ES-I3 (cell line): ENCODE measurements at regions not wholly inside any gene's neighbourhood (a gene's known extent, or its start where the extent isn't known, plus 50 kb on each side); places are given as distances from the start of the nearest gene placed in this dataset.

ENCODE experiments used
- H3K36me3 ChIP-seq: 2 replicates; pipeline ENCODE4 v1.6.1; 2013; ENCODE audit warnings: mild to moderate bottlenecking, low read length, control low read depth, moderate library complexity; ENCODE audit not compliant: insufficient read depth
- H3K4me1 ChIP-seq: 2 replicates; pipeline ENCODE4 v1.6.1; 2013; ENCODE audit warnings: mild to moderate bottlenecking, control low read depth, low read length; ENCODE audit not compliant: insufficient read depth
- H3K9ac ChIP-seq: 2 replicates; pipeline ENCODE4 v1.6.1; 2013; ENCODE audit warnings: low read depth, mild to moderate bottlenecking, low read length, moderate library complexity
- H3K9me3 ChIP-seq: 2 replicates; pipeline ENCODE4 v1.6.1; 2013; ENCODE audit warnings: mild to moderate bottlenecking, low read length, moderate library complexity; ENCODE audit not compliant: control insufficient read depth, insufficient read depth

GRCh38 chr3:118740722-118741290 lies 293.8 kb downstream of the IGSF11 start:
- H3K9ac ChIP-seq, result no peak overlapping the region
- no peaks in the 10 kb centered on the region for H3K4me1 ChIP-seq
- H3K9me3 ChIP-seq, result no peaks in the 10 kb centered on the region
- no peaks in the 10 kb centered on the region for H3K36me3 ChIP-seq

GRCh38 chr3:118742760-118743159 lies 291.9 kb downstream of the IGSF11 start:
- Histone ChIP-seq H3K9ac (no peak overlapping the region), H3K9me3 (no peaks in the 10 kb centered on the region), H3K4me1 (no peaks in the 10 kb centered on the region), H3K36me3 (no peaks in the 10 kb centered on the region)

- no peaks in the 10 kb centered on the region for H3K36me3 ChIP-seq
- no peaks in the 10 kb centered on the region for H3K9me3 ChIP-seq
- no peaks in the 10 kb centered on the region for H3K4me1 ChIP-seq
- H3K9ac ChIP-seq, result no peak overlapping the region
These were observed 290.5 kb downstream of the IGSF11 start for GRCh38 chr3:118744186-118744585.

- Histone ChIP-seq H3K9me3 (no peaks in the 10 kb centered on the region), H3K4me1 (peaks cover under 1% of the 10 kb centered on the region; the same call in 1 of the 2 replicates), H3K9ac (no peak overlapping the region), H3K36me3 (no peaks in the 10 kb centered on the region)
These were observed 280.0 kb downstream of the IGSF11 start for GRCh38 chr3:118754406-118755252.

- H3K9ac ChIP-seq, result no peak overlapping the region
- no peaks in the 10 kb centered on the region for H3K9me3 ChIP-seq
- H3K36me3 ChIP-seq, result no peaks in the 10 kb centered on the region
- H3K4me1 ChIP-seq, result peaks cover 6% of the 10 kb centered on the region; the same call in 1 of the 2 replicates
These were observed 279.3 kb downstream of the IGSF11 start for GRCh38 chr3:118755253-118755801.

- Histone ChIP-seq H3K4me1 (peaks cover 13% of the 10 kb centered on the region; the same call in 1 of the 2 replicates), H3K36me3 (no peaks in the 10 kb centered on the region), H3K9ac (no peak overlapping the region), H3K9me3 (no peaks in the 10 kb centered on the region)
These were observed 273.9 kb downstream of the IGSF11 start for GRCh38 chr3:118760585-118761290.

- Histone ChIP-seq H3K9me3 (no peaks in the 10 kb centered on the region), H3K9ac (no peak overlapping the region), H3K36me3 (no peaks in the 10 kb centered on the region), H3K4me1 (peaks cover 13% of the 10 kb centered on the region; the same call in 1 of the 2 replicates)
These were observed 273.4 kb downstream of the IGSF11 start for GRCh38 chr3:118761291-118761606.

- Histone ChIP-seq H3K9ac (no peak overlapping the region), H3K4me1 (peaks cover 7% of the 10 kb centered on the region; the same call in 1 of the 2 replicates), H3K36me3 (no peaks in the 10 kb centered on the region)
These were observed 268.9 kb downstream of the IGSF11 start for GRCh38 chr3:118765636-118766305.

GRCh38 chr3:118766306-118766669 lies 268.4 kb downstream of the IGSF11 start:
- Histone ChIP-seq H3K9me3 (no peaks in the 10 kb centered on the region), H3K9ac (no peak overlapping the region)

More at GRCh38 chr3:118765636-118766305, 268.9 kb downstream of the IGSF11 start:
- no peaks in the 10 kb centered on the region for H3K9me3 ChIP-seq

GRCh38 chr3:118772036-118772435 lies 262.6 kb downstream of the IGSF11 start:
- H3K9ac ChIP-seq, result no peak overlapping the region
- H3K36me3 ChIP-seq, result no peaks in the 10 kb centered on the region
- no peaks in the 10 kb centered on the region for H3K9me3 ChIP-seq
- H3K4me1 ChIP-seq, result peaks cover 6% of the 10 kb centered on the region

More at GRCh38 chr3:118766306-118766669, 268.4 kb downstream of the IGSF11 start:
- peaks cover 4% of the 10 kb centered on the region; the same call in 1 of the 2 replicates for H3K4me1 ChIP-seq
- no peaks in the 10 kb centered on the region for H3K36me3 ChIP-seq

GRCh38 chr3:118772547-118773011 lies 262.1 kb downstream of the IGSF11 start:
- H3K9ac ChIP-seq, result no peak overlapping the region
- no peaks in the 10 kb centered on the region for H3K9me3 ChIP-seq
- H3K36me3 ChIP-seq, result no peaks in the 10 kb centered on the region
- H3K4me1 ChIP-seq, result peaks cover 6% of the 10 kb centered on the region

GRCh38 chr3:118775021-118775420 lies 259.6 kb downstream of the IGSF11 start:
- H3K9me3 ChIP-seq, result no peaks in the 10 kb centered on the region
- H3K36me3 ChIP-seq, result no peaks in the 10 kb centered on the region
- H3K9ac ChIP-seq, result no peak overlapping the region
- H3K4me1 ChIP-seq, result peaks cover 6% of the 10 kb centered on the region

GRCh38 chr3:118778201-118778600 lies 256.4 kb downstream of the IGSF11 start:
- no peaks in the 10 kb centered on the region for H3K9me3 ChIP-seq
- no peak overlapping the region for H3K9ac ChIP-seq
- H3K4me1 ChIP-seq, result no peaks in the 10 kb centered on the region
- no peaks in the 10 kb centered on the region for H3K36me3 ChIP-seq

GRCh38 chr3:118781232-118781631 lies 253.4 kb downstream of the IGSF11 start:
- Histone ChIP-seq H3K9ac (no peak overlapping the region), H3K36me3 (no peaks in the 10 kb centered on the region), H3K9me3 (no peaks in the 10 kb centered on the region), H3K4me1 (no peaks in the 10 kb centered on the region)
